NCI-H2029 (cell line): ENCODE measurements at regions not wholly inside any gene's neighbourhood (a gene's known extent, or its start where the extent isn't known, plus 50 kb on each side); places are given as distances from the start of the nearest gene placed in this dataset.

Experiments
- DNase-seq: peaks from one replicate; lab custom pipeline; 2025; lab: John Stamatoyannopoulos, UW

- no peak for DNase-seq
These were observed 52.0 kb upstream of the SALL3 start for GRCh38 chr18:78927616-78928015.

GRCh38 chr18:78928076-78928475 is 51.5 kb upstream of the SALL3 start:
- DNase-seq = no peak

DNA sequence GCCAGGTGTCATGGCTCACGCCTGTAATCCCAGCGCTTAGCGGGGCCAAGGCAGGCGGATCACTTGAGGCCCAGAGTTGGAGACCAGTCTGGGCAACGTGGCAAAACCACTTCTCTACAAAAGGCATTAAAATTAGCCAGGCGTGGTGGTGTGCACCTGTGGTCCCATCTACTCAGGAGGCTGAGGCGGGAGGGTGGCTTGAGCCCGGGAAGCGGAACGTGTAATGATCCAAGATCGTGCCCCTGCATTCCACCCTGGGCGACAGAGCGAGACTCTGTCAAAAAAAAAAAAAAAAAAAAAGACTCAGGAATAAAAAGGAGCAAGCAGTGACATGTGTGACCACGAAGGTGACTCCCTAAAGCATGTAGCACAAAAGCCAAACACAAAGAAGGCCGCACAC is 50.1 kb upstream of the SALL3 start:
- DNase-seq = no peak
